ENCODE measurements at regions not wholly inside any gene's neighbourhood (a gene's known extent, or its start where the extent isn't known, plus 50 kb on each side); places are given as distances from the start of the nearest gene placed in this dataset.

DNA sequence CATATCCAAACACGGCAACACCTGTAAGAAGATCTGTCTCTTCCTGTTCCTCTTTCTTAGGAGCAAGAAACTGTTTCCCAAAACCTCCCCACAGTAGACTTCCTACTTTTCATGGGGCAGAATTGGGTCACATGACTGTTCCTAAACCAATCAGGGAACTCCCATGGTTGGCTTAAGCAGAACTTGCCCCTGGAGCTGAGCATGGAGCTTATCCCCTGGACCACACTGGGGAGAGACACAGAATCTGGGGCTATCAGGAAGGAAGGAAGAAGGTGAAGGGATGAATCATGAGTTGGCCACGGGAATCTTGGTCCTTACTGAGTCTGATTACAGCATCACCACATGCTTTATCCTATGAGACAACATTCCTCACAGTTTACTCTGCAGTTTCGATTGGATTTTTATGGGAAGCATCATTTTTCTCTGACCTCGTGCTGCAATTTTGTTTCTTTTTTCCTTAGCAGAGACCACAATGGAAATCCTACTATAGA is 81.8 kb downstream of the CDC7 start:
- intact Hi-C loops (cut with micrococcal nuclease; ENCODE audit: unreplicated experiment) = no loop called here
- no peak for DNase-seq (ENCODE audit: low spot score)
- CTCF ChIA-PET = no interaction called here
- H3K9me3 ChIP-seq (ENCODE audit: low read depth, low read length, poor library complexity, severe bottlenecking) = no peaks in the 10 kb centered on the region
- no peaks in the 10 kb centered on the region for H3K36me3 ChIP-seq (ENCODE audit: insufficient read depth, low read length, poor library complexity, severe bottlenecking)
- H3K4me1 ChIP-seq (ENCODE audit: insufficient read depth, low read length, poor library complexity, severe bottlenecking) = no peaks in the 10 kb centered on the region
- H3K27me3 ChIP-seq (replicated peaks; ENCODE audit: insufficient read depth, low read depth, low read length, poor library complexity) = no peaks in the 10 kb centered on the region
- TF ChIP-seq EZH2 (IDR thresholded peaks at IDR 0.05; ENCODE audit: borderline replicate concordance, low read depth, low read length, poor library complexity, severe bottlenecking) = no peak
- TF ChIP-seq, protein P1, sequence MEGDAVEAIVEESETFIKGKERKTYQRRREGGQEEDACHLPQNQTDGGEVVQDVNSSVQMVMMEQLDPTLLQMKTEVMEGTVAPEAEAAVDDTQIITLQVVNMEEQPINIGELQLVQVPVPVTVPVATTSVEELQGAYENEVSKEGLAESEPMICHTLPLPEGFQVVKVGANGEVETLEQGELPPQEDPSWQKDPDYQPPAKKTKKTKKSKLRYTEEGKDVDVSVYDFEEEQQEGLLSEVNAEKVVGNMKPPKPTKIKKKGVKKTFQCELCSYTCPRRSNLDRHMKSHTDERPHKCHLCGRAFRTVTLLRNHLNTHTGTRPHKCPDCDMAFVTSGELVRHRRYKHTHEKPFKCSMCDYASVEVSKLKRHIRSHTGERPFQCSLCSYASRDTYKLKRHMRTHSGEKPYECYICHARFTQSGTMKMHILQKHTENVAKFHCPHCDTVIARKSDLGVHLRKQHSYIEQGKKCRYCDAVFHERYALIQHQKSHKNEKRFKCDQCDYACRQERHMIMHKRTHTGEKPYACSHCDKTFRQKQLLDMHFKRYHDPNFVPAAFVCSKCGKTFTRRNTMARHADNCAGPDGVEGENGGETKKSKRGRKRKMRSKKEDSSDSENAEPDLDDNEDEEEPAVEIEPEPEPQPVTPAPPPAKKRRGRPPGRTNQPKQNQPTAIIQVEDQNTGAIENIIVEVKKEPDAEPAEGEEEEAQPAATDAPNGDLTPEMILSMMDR (conservative IDR thresholded peaks at IDR 0.05; ENCODE audit: low read depth, low read length) = no peak
- BruUV-seq (replicated peaks) = no TSS peak
- H3K27ac ChIP-seq (ENCODE audit: low read depth, low read length, poor library complexity, severe bottlenecking) = no peak overlapping the region
- no peak overlapping the region for H3K4me3 ChIP-seq (ENCODE audit: low read depth, low read length, poor library complexity, severe bottlenecking)
- POLR2A ChIA-PET (ENCODE audit: low non-redundant PET) = no interaction called here

DNA sequence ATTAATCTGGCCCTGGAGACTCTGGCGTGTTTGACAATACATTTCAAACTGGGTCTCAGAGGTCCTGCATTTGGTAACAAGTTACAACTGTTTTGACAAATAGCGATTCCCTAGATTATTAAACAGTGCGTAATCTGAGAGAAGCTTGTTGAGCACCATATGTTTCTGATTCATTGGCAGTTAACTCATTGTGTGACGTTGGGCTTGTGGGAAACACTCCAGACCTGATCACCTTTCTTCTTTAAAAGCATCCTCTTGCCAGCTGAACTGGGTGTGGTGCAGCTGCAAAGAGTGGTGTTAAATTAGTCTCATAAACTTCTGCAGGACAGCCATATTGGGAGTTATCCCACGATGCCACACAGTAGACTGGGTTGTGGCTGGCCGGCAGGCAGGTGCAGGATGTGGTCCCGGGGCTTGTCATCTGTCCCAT is 82.7 kb downstream of the CDC7 start:
- TF ChIP-seq, protein P1 (conservative IDR thresholded peaks at IDR 0.05; ENCODE audit: low read depth, low read length) = no peak
- no peak for TF ChIP-seq EZH2 (IDR thresholded peaks at IDR 0.05; ENCODE audit: borderline replicate concordance, low read depth, low read length, poor library complexity, severe bottlenecking)
- BruUV-seq (replicated peaks) = no TSS peak
- DNase-seq (ENCODE audit: low spot score) = no peak
- Histone ChIP-seq H3K27me3 (replicated peaks; ENCODE audit: insufficient read depth, low read depth, low read length, poor library complexity) (no peaks in the 10 kb centered on the region), H3K4me1 (ENCODE audit: insufficient read depth, low read length, poor library complexity, severe bottlenecking) (no peaks in the 10 kb centered on the region), H3K27ac (ENCODE audit: low read depth, low read length, poor library complexity, severe bottlenecking) (no peak overlapping the region), H3K9me3 (ENCODE audit: low read depth, low read length, poor library complexity, severe bottlenecking) (no peaks in the 10 kb centered on the region), H3K4me3 (ENCODE audit: low read depth, low read length, poor library complexity, severe bottlenecking) (no peak overlapping the region), H3K36me3 (ENCODE audit: insufficient read depth, low read length, poor library complexity, severe bottlenecking) (no peaks in the 10 kb centered on the region)
- ChIA-PET POLR2A (ENCODE audit: low non-redundant PET) (no interaction called here), CTCF (no interaction called here)
- intact Hi-C loops (cut with micrococcal nuclease; ENCODE audit: unreplicated experiment) = no loop called here

GRCh38 chr1:91584309-91584708 is 83.7 kb downstream of the CDC7 start:
- ChIA-PET POLR2A (ENCODE audit: low non-redundant PET) (no interaction called here), CTCF (no interaction called here)
- H3K9me3 ChIP-seq (ENCODE audit: low read depth, low read length, poor library complexity, severe bottlenecking) = no peaks in the 10 kb centered on the region
- intact Hi-C loops (cut with micrococcal nuclease; ENCODE audit: unreplicated experiment) = no loop called here
- DNase-seq (ENCODE audit: low spot score) = no peak
- H3K4me1 ChIP-seq (ENCODE audit: insufficient read depth, low read length, poor library complexity, severe bottlenecking) = no peaks in the 10 kb centered on the region
- no peak overlapping the region for H3K27ac ChIP-seq (ENCODE audit: low read depth, low read length, poor library complexity, severe bottlenecking)
- no TSS peak for BruUV-seq (replicated peaks)
- no peak for TF ChIP-seq EZH2 (IDR thresholded peaks at IDR 0.05; ENCODE audit: borderline replicate concordance, low read depth, low read length, poor library complexity, severe bottlenecking)
- TF ChIP-seq, protein P1 (conservative IDR thresholded peaks at IDR 0.05; ENCODE audit: low read depth, low read length) = no peak
- H3K4me3 ChIP-seq (ENCODE audit: low read depth, low read length, poor library complexity, severe bottlenecking) = no peak overlapping the region
- H3K27me3 ChIP-seq (replicated peaks; ENCODE audit: insufficient read depth, low read depth, low read length, poor library complexity) = no peaks in the 10 kb centered on the region
- no peaks in the 10 kb centered on the region for H3K36me3 ChIP-seq (ENCODE audit: insufficient read depth, low read length, poor library complexity, severe bottlenecking)

All from A673 (cell line).